ENCODE measurements at regions not wholly inside any gene's neighbourhood (a gene's known extent, or its start where the extent isn't known, plus 50 kb on each side); places are given as distances from the start of the nearest gene placed in this dataset.

- ChIA-PET CTCF (no interaction called here), POLR2A (ENCODE audit: unreplicated experiment) (no interaction called here)
- no peak overlapping the region for H4K91ac ChIP-seq (ENCODE audit: insufficient read depth, low read depth, low read length)
- H3K36me3 ChIP-seq (ENCODE audit: control insufficient read depth, insufficient read depth, low read length), result no peaks in the 10 kb centered on the region
- H3K4me3 ChIP-seq (ENCODE audit: insufficient read depth, low read depth, low read length), result no peak overlapping the region
- no peak for DNase-seq
- H3K23ac ChIP-seq (ENCODE audit: low read depth, low read length), result no peak overlapping the region
- intact Hi-C loops (cut with micrococcal nuclease), result no loop called here
- no peak overlapping the region for H2BK5ac ChIP-seq (ENCODE audit: low read depth, low read length, poor library complexity, severe bottlenecking)
- no peak overlapping the region for H3K4ac ChIP-seq (ENCODE audit: low read depth, low read length)
- dilution Hi-C loops (cut with HindIII; ENCODE audit: low sequenced_read_pairs, unreplicated experiment), result no loop called here
- H2BK120ac ChIP-seq (ENCODE audit: low read depth, low read length), result no peak overlapping the region
- no peak overlapping the region for H2BK15ac ChIP-seq (ENCODE audit: low read depth, low read length)
- BruUV-seq (replicated peaks), result no TSS peak
- no peaks in the 10 kb centered on the region for H4K20me1 ChIP-seq (ENCODE audit: insufficient read depth, low read length)
- no peak overlapping the region for H4K5ac ChIP-seq (ENCODE audit: low read depth, low read length)
- H3K18ac ChIP-seq (ENCODE audit: low read depth, low read length), result no peak overlapping the region
- H3K27me3 ChIP-seq (ENCODE audit: control insufficient read depth, insufficient read depth, low read length), result peaks cover 3% of the 10 kb centered on the region
- in situ Hi-C loops (cut with MboI; ENCODE audit: low sequenced_read_pairs), result loop anchor here (25.0 kb wide), 1 partner anchor 925 kb away; no protein-coding TSS in a partner anchor
- H2AK9ac ChIP-seq (replicated peaks; ENCODE audit: low read depth, low read length, poor library complexity), result no peak overlapping the region
- no peak for ATAC-seq (ENCODE audit: low read depth)
- H2AK5ac ChIP-seq (ENCODE audit: low read depth, low read length), result no peak overlapping the region
- H3K27ac ChIP-seq (ENCODE audit: insufficient read depth, low read length), result no peak overlapping the region
- no peak overlapping the region for H3K14ac ChIP-seq (replicated peaks; ENCODE audit: low read depth, low read length)
- H3K9ac ChIP-seq (ENCODE audit: low read depth, low read length), result no peak overlapping the region
- H3K79me1 ChIP-seq (ENCODE audit: low read depth in 1 of 2, low read length in 2 of 2), result no peaks in the 10 kb centered on the region
- no peak overlapping the region for H2BK20ac ChIP-seq (ENCODE audit: low read depth, low read length)
- no peak overlapping the region for H3K56ac ChIP-seq (ENCODE audit: extremely low read depth, insufficient read depth, low read length)
- H2AFZ ChIP-seq (replicated peaks; ENCODE audit: low read length, poor library complexity), result no peak overlapping the region
- H3K9me3 ChIP-seq (ENCODE audit: control insufficient read depth, insufficient read depth, low read length), result no peaks in the 10 kb centered on the region
- H3K9me1 ChIP-seq (ENCODE audit: insufficient read depth, low read length), result no peaks in the 10 kb centered on the region
- no peak overlapping the region for H3K4me2 ChIP-seq (ENCODE audit: low read depth, low read length)
- no peak for TF ChIP-seq FOS (IDR thresholded peaks at IDR 0.05; ENCODE audit: low read depth, low read length)
- peak; percentile 79 for TF ChIP-seq MAFK (IDR thresholded peaks at IDR 0.05; ENCODE audit: low read depth, low read length)
- H4K8ac ChIP-seq (ENCODE audit: low read depth in 2 of 2, low read length in 2 of 2), result no peak overlapping the region
- no peaks in the 10 kb centered on the region for H3K4me1 ChIP-seq (ENCODE audit: control insufficient read depth, insufficient read depth, low read length)
Observed at GRCh38 chr9:20186823-20187222, 398.0 kb upstream of the SLC24A2 start.
